ENCODE measurements at regions not wholly inside any gene's neighbourhood (a gene's known extent, or its start where the extent isn't known, plus 50 kb on each side); places are given as distances from the start of the nearest gene placed in this dataset.

DNA sequence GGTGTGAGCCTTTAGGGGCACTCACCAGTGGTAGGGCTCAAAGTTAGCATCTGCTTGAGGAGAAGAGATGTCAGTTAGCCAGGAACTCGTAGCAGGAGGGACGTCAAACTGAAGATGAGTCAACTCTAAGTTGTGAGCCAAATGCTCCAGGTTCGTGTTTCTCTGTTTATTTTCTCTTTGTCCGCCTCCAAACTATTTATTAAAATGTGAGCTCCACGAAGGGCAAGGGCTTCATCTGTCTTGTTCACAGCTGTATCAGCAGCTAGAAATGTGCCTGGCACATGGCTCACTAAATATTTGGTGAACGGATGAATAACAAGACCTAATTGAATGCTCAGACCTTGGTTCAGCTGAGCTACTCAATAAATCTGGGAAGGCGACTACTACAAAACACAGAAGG lies 248.9 kb downstream of the BCOR start:
- no peaks in the 10 kb centered on the region for H3K36me3 ChIP-seq
- H3K4me1 ChIP-seq: no peaks in the 10 kb centered on the region
- no peaks in the 10 kb centered on the region for H3K9me3 ChIP-seq
- peak in 1 of 2 donors; percentile 5 for DNase-seq (ENCODE audit: low spot score in 2 of 2)
- no peaks in the 10 kb centered on the region for H3K27me3 ChIP-seq
- no peak overlapping the region for H3K4me3 ChIP-seq
- no peak overlapping the region for H3K27ac ChIP-seq
- TF ChIP-seq EP300 (IDR thresholded peaks at IDR 0.05) (no peak), POLR2A (IDR thresholded peaks at IDR 0.05) (no peak)
- TF ChIP-seq, protein P1, sequence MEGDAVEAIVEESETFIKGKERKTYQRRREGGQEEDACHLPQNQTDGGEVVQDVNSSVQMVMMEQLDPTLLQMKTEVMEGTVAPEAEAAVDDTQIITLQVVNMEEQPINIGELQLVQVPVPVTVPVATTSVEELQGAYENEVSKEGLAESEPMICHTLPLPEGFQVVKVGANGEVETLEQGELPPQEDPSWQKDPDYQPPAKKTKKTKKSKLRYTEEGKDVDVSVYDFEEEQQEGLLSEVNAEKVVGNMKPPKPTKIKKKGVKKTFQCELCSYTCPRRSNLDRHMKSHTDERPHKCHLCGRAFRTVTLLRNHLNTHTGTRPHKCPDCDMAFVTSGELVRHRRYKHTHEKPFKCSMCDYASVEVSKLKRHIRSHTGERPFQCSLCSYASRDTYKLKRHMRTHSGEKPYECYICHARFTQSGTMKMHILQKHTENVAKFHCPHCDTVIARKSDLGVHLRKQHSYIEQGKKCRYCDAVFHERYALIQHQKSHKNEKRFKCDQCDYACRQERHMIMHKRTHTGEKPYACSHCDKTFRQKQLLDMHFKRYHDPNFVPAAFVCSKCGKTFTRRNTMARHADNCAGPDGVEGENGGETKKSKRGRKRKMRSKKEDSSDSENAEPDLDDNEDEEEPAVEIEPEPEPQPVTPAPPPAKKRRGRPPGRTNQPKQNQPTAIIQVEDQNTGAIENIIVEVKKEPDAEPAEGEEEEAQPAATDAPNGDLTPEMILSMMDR (IDR thresholded peaks at IDR 0.05): no peak
- WGBS, 2 donors: 69 to 71% methylated on average over 7 of the region's 7 CpGs

DNA sequence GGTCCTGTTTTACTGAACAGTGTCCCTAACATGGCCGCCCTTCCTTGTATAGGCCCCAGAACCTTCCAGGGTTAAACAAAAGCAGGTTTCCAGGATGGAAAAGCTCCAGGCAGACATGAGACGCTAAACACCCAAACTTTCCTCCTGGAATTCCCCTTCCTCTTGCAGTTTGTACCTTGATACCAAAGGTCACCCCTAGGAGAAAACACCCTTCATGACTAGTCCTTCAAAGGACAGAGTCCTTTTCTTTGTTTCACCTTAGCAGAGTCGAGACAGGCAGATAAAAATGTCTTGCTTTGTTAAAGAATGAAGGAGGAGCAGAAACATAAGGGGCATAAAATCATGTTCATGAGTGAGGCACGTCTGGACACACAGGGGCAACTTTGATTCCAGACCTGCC lies 247.5 kb downstream of the BCOR start:
- H3K36me3 ChIP-seq: no peaks in the 10 kb centered on the region
- H3K27ac ChIP-seq: no peak overlapping the region
- no peak for TF ChIP-seq POLR2A (IDR thresholded peaks at IDR 0.05)
- TF ChIP-seq, protein P1 (IDR thresholded peaks at IDR 0.05): no peak
- TF ChIP-seq EP300 (IDR thresholded peaks at IDR 0.05): no peak
- 55 to 67% methylated on average over 4 of the region's 4 CpGs for WGBS, 2 donors
- no peaks in the 10 kb centered on the region for H3K4me1 ChIP-seq
- H3K4me3 ChIP-seq: no peak overlapping the region
- no peak for DNase-seq (ENCODE audit: low spot score in 2 of 2)
- H3K27me3 ChIP-seq: no peaks in the 10 kb centered on the region
- H3K9me3 ChIP-seq: no peaks in the 10 kb centered on the region

DNA sequence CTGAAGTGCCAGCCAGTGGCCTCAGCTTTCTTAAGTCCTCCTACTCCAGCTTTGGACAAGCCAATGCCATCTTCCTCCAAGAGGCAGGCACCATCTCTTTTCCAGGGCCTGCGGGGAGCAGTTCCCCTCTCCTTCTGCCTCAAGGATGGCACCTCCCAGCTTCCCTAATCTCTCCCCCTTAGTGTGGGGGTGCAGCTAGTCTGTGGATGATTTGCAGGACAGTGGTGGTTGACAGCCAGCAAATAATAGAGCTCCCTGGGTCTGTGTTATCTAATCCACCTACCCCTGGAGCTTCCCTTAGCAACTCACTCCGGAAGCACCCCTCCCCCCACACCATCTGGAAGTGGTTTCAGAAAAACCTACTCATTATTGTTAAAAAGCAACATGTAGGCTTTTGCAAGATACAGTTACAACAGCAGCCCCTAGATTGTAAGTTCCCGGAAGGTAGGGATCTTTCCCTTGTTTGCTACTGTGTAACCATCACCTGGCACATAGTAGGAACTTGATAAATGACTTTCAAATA lies 247.1 kb downstream of the BCOR start:
- no peak for TF ChIP-seq POLR2A (IDR thresholded peaks at IDR 0.05)
- TF ChIP-seq, protein P1 (IDR thresholded peaks at IDR 0.05): no peak
- no peak for TF ChIP-seq EP300 (IDR thresholded peaks at IDR 0.05)
- no peaks in the 10 kb centered on the region for H3K36me3 ChIP-seq
- 30 to 74% methylated on average over 2 to 3 of the region's 3 CpGs for WGBS, 2 donors
- H3K4me3 ChIP-seq: no peak overlapping the region
- H3K4me1 ChIP-seq: peaks cover 0 to 4% (median 0%) of the 10 kb centered on the region in 4 donors
- no peak overlapping the region for H3K27ac ChIP-seq
- no peaks in the 10 kb centered on the region for H3K9me3 ChIP-seq
- no peak for DNase-seq (ENCODE audit: low spot score in 2 of 2)
- no peaks in the 10 kb centered on the region for H3K27me3 ChIP-seq

DNA sequence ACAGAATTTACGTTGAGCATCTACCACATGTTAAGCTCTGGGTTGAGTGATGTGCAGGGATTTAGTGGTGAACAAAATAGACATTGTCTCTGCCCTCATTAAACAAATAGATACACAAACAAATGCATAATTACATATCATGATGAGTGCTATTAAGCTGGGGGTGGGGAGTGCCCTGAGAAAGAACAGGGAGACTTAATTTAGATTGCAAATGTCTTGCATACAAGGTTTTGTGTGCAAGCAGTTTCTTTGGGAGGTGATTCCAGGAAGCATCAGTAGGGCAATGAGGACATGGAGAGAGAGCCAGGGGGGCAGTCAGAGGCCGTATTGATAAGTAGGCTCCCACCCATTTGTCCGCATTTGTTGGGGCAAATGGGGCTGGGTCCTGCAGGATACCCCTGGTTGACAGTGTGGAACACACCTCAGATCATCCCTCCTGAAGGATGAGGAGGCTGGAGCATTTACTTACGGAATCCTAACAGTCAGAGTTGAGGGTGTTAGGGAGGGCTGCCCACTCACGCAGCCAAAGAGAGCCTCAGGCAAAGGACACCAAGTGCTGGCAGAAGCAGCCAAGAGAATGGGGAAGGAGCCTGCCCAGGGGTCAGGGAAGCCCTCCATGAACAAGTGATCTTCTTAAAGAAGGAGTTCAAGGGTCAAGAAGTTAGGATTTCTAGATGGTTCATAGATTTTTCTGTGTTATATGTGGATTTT lies 245.9 kb downstream of the BCOR start:
- 73 to 91% methylated on average over 3 to 5 of the region's 5 CpGs for WGBS, 2 donors
- Histone ChIP-seq H3K36me3 (no peaks in the 10 kb centered on the region), H3K4me3 (no peak overlapping the region), H3K27me3 (no peaks in the 10 kb centered on the region), H3K4me1 (peaks cover 0 to 10% (median 0%) of the 10 kb centered on the region in 4 donors), H3K9me3 (no peaks in the 10 kb centered on the region), H3K27ac (no peak overlapping the region)
- TF ChIP-seq, protein P1 (IDR thresholded peaks at IDR 0.05): no peak
- TF ChIP-seq POLR2A (IDR thresholded peaks at IDR 0.05): no peak
- no peak for TF ChIP-seq EP300 (IDR thresholded peaks at IDR 0.05)
- DNase-seq (ENCODE audit: low spot score in 2 of 2): no peak

- TF ChIP-seq, protein P1 (IDR thresholded peaks at IDR 0.05): no peak
- TF ChIP-seq EP300 (IDR thresholded peaks at IDR 0.05) (no peak), POLR2A (IDR thresholded peaks at IDR 0.05) (no peak)
- H3K27ac ChIP-seq: no peak overlapping the region
- WGBS, 2 donors: 86% methylated on average over 3 of the region's 3 CpGs; no CpG with 5 or more reads in 1 of the 2 donors
- no peaks in the 10 kb centered on the region for H3K27me3 ChIP-seq
- H3K4me3 ChIP-seq: no peak overlapping the region
- no peaks in the 10 kb centered on the region for H3K9me3 ChIP-seq
- peaks cover 0 to 10% (median 0%) of the 10 kb centered on the region in 4 donors for H3K4me1 ChIP-seq
- no peak for DNase-seq (ENCODE audit: low spot score in 2 of 2)
- H3K36me3 ChIP-seq: no peaks in the 10 kb centered on the region
Measured at GRCh38 chrX:39852491-39852890, 245.3 kb downstream of the BCOR start.
